SK-N-SH (cell line): ENCODE measurements at regions not wholly inside any gene's neighbourhood (a gene's known extent, or its start where the extent isn't known, plus 50 kb on each side); places are given as distances from the start of the nearest gene placed in this dataset.

Experiments used
- CTCF ChIA-PET: fragments of 300-600, 350-600 bp; formaldehyde crosslinking; extraction: SDS; loops from one replicate; lab custom pipeline; 2021; lab: Yijun Ruan, JAX
- POLR2A ChIA-PET: fragments of 350-600 bp; sonication (Branson Sonifier 250); formaldehyde crosslinking; extraction: SDS; loops from one replicate; lab custom pipeline; 2020; ENCODE audit warnings: antibody characterized with exemption, inconsistent platforms; lab: Yijun Ruan, JAX
- DNase-seq: peaks from one replicate; pipeline ENCODE4 v3.0.0; 2012
- H2AFZ ChIP-seq: fragments of 200-600 bp; sonication (generic); 2 replicates; pipeline ENCODE4 v1.8.1; 2016; ENCODE audit warnings: antibody characterized with exemption, mild to moderate bottlenecking, low read depth
- H3F3A ChIP-seq: fragments of 200-600 bp; sonication (generic); replicated peaks from 2 replicates; pipeline ENCODE3; 2016; ENCODE audit warnings: antibody characterized with exemption, mild to moderate bottlenecking; ENCODE audit not compliant: insufficient read depth
- H3K27ac ChIP-seq, 2 experiments: fragments of 200-500 bp in 1 of 2; fragments of 200-600 bp in 1 of 2; sonication (Bioruptor generic) in 1 of 2; sonication (generic), shearing (Covaris generic) in 1 of 2; 2 replicates each; pipeline versions ENCODE4 v1.5.1 to v1.6.1; 2014 to 2016; ENCODE audit warnings: low read depth in 2 of 2, inconsistent platforms in 1 of 2, low read length in 1 of 2, mild to moderate bottlenecking in 1 of 2, mixed read lengths in 1 of 2
- H3K27me3 ChIP-seq: fragments of 200-600 bp; sonication (generic), shearing (Covaris generic); 2 replicates; pipeline ENCODE4 v1.6.1; 2016; ENCODE audit warnings: mixed run types; ENCODE audit not compliant: insufficient read depth
- H3K36me3 ChIP-seq, 2 experiments: fragments of 200-500 bp in 1 of 2; fragments of 200-600 bp in 1 of 2; sonication (Bioruptor generic) in 1 of 2; sonication (generic) in 1 of 2; replicated peaks in 1 of 2; 2 replicates each; pipeline versions ENCODE3 to v1.5.1; 2014 to 2016; ENCODE audit warnings: low read length in 1 of 2, mild to moderate bottlenecking in 1 of 2; ENCODE audit not compliant: insufficient read depth in 2 of 2, control insufficient read depth in 1 of 2
- H3K4me1 ChIP-seq, 2 experiments: fragments of 200-500 bp in 1 of 2; fragments of 200-600 bp in 1 of 2; sonication (Bioruptor generic) in 1 of 2; sonication (generic), shearing (Covaris generic) in 1 of 2; 2 replicates each; pipeline versions ENCODE4 v1.5.1 to v1.6.1; 2014 to 2016; ENCODE audit warnings: low read depth in 1 of 2, low read length in 1 of 2, mixed run types in 1 of 2; ENCODE audit not compliant: insufficient read depth in 2 of 2, control insufficient read depth in 1 of 2
- H3K4me2 ChIP-seq: fragments of 200-600 bp; sonication (generic), shearing (Covaris generic); 2 replicates; pipeline ENCODE4 v1.6.1; 2017; ENCODE audit warnings: mixed run types
- H3K4me3 ChIP-seq, 2 experiments: fragments of 200-500 bp in 1 of 2; fragments of 200-600 bp in 1 of 2; sonication (Bioruptor generic) in 1 of 2; sonication (generic), shearing (Covaris generic) in 1 of 2; 2 replicates each; pipeline versions ENCODE4 v1.5.1 to v1.8.1; 2014 to 2016; ENCODE audit warnings: low read depth in 2 of 2, inconsistent platforms in 1 of 2, low read length in 1 of 2, mild to moderate bottlenecking in 1 of 2, mixed read lengths in 1 of 2, moderate library complexity in 1 of 2
- H3K79me2 ChIP-seq: fragments of 200-600 bp; sonication (generic); 2 replicates; pipeline ENCODE4 v1.8.1; 2017; ENCODE audit warnings: mild to moderate bottlenecking; ENCODE audit not compliant: insufficient read depth
- H3K9ac ChIP-seq: fragments of 200-600 bp; sonication (generic); 2 replicates; pipeline ENCODE4 v1.6.1; 2017; ENCODE audit warnings: mixed run types
- H3K9me2 ChIP-seq: fragments of 200-600 bp; sonication (generic); 2 replicates; pipeline ENCODE4 v1.6.1; 2017; ENCODE audit warnings: mixed run types
- H3K9me3 ChIP-seq: fragments of 200-600 bp; sonication (generic); 2 replicates; pipeline ENCODE4 v1.6.1; 2017; ENCODE audit warnings: mixed run types, mild to moderate bottlenecking, moderate library complexity
- H4K20me1 ChIP-seq: fragments of 200-600 bp; sonication (generic); 2 replicates; pipeline ENCODE4 v1.6.1; 2017; ENCODE audit warnings: mild to moderate bottlenecking, mixed run types; ENCODE audit not compliant: insufficient read depth
- CHD2 ChIP-seq: fragments of 150-350 bp; IDR thresholded peaks from 2 replicates; pipeline ENCODE4 v1.6.1; 2018; ENCODE audit warnings: low read length; ENCODE audit not compliant: partially characterized antibody
- EZH2phosphoT487 ChIP-seq: fragments of 200-600 bp; sonication (generic); IDR thresholded peaks from 2 replicates; pipeline ENCODE4 v1.6.1; 2017; ENCODE audit warnings: low read depth, mixed run types, mild to moderate bottlenecking, antibody characterized with exemption, moderate library complexity, borderline replicate concordance
- FOSL2 ChIP-seq: IDR thresholded peaks from 2 replicates; pipeline ENCODE4 v1.4.0; 2012; ENCODE audit warnings: low read depth, mild to moderate bottlenecking, moderate library complexity, borderline replicate concordance
- FOXJ3 ChIP-seq: sonication (generic); formaldehyde crosslinking; IDR thresholded peaks from 2 replicates; pipeline ENCODE4 v1.5.1; 2020; ENCODE audit warnings: mild to moderate bottlenecking, missing genetic modification reagents
- MEF2A ChIP-seq: IDR thresholded peaks from 2 replicates; pipeline ENCODE4 v1.4.0; 2012; ENCODE audit warnings: low read depth, borderline replicate concordance
- RAD21 ChIP-seq: IDR thresholded peaks from 2 replicates; pipeline ENCODE4 v1.6.1; 2012; ENCODE audit warnings: mild to moderate bottlenecking, low read length
- RCOR1 ChIP-seq: fragments of 150-350 bp; IDR thresholded peaks from 2 replicates; pipeline ENCODE4 v1.6.1; 2017; ENCODE audit warnings: antibody characterized with exemption, low read length
- RFX5 ChIP-seq: IDR thresholded peaks from 2 replicates; pipeline ENCODE4 v1.6.1; 2012; ENCODE audit warnings: mild to moderate bottlenecking, improper control_type of control experiment, low read length
- SIN3A ChIP-seq: IDR thresholded peaks from 2 replicates; pipeline ENCODE4 v1.6.1; 2012; ENCODE audit warnings: low read depth, mild to moderate bottlenecking, low read length, moderate library complexity, borderline replicate concordance
- TCF12 ChIP-seq: IDR thresholded peaks from 2 replicates; pipeline ENCODE4 v1.4.0; 2012
- WGBS: methylation state at CpG from one replicate; pipeline ENCODE4 v1.1.6; 2017; ENCODE audit warnings: low lambda C conversion rate; 5-methylcytosine and 5-hydroxymethylcytosine counted together
- TF ChIP-seq, protein P1 (sequence below): IDR thresholded peaks from 2 replicates; pipeline ENCODE4 v1.4.0; 2012; ENCODE audit warnings: low read depth, borderline replicate concordance
- TF ChIP-seq, protein P2 (sequence below): IDR thresholded peaks from 2 replicates; pipeline ENCODE4 v1.6.1; 2012; ENCODE audit warnings: mild to moderate bottlenecking, low read depth, low read length, moderate library complexity
- TF ChIP-seq, protein P3 (sequence below): IDR thresholded peaks from 2 replicates; pipeline ENCODE4; 2012
- TF ChIP-seq, protein P4 (sequence below): fragments of 200-600 bp; sonication (generic); IDR thresholded peaks from 2 replicates; pipeline ENCODE4 v1.6.1; 2017; ENCODE audit warnings: antibody characterized with exemption, mild to moderate bottlenecking, moderate library complexity

DNA sequence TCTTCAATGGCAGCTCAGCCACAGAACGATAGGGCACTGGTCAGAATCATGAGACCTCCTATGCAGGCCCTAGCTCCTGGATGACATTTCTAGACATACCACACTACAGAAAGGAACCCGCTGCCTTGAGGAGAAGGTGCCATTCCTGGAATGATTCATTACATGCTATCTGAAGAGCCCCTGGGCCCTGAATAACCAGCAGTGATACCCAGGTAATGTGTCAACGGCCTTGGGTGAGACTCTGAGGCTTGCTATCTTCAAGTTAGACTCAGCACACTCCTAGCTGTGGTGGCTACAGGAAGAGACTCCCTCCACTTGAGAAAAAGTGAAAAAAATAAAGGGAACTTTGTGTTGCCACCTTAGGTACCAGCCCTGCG is 161.2 kb upstream of the GRIA4 start:
- Histone ChIP-seq H3K4me3 (no peak overlapping the region), H3K36me3 (no peaks in the 10 kb centered on the region), H3K9ac (no peak overlapping the region), H3K9me3 (no peaks in the 10 kb centered on the region), H4K20me1 (no peaks in the 10 kb centered on the region), H3K9me2 (no peaks in the 10 kb centered on the region), H3F3A (peaks cover 3% of the 10 kb centered on the region), H3K4me1 (no peaks in the 10 kb centered on the region), H3K4me2 (no peak overlapping the region), H3K79me2 (no peaks in the 10 kb centered on the region), H3K27me3 (no peaks in the 10 kb centered on the region), H3K27ac (no peak overlapping the region), H2AFZ (no peak overlapping the region)
- TF ChIP-seq FOSL2 (no peak), RAD21 (no peak), TCF12 (no peak), SIN3A (no peak), RCOR1 (no peak), EZH2phosphoT487 (no peak), MEF2A (no peak), RFX5 (no peak), FOXJ3 (CRISPR knock-in tag) (no peak), CHD2 (no peak)
- TF ChIP-seq, protein P1, sequence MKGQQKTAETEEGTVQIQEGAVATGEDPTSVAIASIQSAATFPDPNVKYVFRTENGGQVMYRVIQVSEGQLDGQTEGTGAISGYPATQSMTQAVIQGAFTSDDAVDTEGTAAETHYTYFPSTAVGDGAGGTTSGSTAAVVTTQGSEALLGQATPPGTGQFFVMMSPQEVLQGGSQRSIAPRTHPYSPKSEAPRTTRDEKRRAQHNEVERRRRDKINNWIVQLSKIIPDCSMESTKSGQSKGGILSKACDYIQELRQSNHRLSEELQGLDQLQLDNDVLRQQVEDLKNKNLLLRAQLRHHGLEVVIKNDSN, result no peak
- TF ChIP-seq, protein P2, sequence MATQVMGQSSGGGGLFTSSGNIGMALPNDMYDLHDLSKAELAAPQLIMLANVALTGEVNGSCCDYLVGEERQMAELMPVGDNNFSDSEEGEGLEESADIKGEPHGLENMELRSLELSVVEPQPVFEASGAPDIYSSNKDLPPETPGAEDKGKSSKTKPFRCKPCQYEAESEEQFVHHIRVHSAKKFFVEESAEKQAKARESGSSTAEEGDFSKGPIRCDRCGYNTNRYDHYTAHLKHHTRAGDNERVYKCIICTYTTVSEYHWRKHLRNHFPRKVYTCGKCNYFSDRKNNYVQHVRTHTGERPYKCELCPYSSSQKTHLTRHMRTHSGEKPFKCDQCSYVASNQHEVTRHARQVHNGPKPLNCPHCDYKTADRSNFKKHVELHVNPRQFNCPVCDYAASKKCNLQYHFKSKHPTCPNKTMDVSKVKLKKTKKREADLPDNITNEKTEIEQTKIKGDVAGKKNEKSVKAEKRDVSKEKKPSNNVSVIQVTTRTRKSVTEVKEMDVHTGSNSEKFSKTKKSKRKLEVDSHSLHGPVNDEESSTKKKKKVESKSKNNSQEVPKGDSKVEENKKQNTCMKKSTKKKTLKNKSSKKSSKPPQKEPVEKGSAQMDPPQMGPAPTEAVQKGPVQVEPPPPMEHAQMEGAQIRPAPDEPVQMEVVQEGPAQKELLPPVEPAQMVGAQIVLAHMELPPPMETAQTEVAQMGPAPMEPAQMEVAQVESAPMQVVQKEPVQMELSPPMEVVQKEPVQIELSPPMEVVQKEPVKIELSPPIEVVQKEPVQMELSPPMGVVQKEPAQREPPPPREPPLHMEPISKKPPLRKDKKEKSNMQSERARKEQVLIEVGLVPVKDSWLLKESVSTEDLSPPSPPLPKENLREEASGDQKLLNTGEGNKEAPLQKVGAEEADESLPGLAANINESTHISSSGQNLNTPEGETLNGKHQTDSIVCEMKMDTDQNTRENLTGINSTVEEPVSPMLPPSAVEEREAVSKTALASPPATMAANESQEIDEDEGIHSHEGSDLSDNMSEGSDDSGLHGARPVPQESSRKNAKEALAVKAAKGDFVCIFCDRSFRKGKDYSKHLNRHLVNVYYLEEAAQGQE, result no peak
- TF ChIP-seq, protein P3, sequence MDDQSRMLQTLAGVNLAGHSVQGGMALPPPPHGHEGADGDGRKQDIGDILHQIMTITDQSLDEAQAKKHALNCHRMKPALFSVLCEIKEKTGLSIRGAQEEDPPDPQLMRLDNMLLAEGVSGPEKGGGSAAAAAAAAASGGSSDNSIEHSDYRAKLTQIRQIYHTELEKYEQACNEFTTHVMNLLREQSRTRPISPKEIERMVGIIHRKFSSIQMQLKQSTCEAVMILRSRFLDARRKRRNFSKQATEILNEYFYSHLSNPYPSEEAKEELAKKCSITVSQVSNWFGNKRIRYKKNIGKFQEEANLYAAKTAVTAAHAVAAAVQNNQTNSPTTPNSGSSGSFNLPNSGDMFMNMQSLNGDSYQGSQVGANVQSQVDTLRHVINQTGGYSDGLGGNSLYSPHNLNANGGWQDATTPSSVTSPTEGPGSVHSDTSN, result no peak
- TF ChIP-seq, protein P4, sequence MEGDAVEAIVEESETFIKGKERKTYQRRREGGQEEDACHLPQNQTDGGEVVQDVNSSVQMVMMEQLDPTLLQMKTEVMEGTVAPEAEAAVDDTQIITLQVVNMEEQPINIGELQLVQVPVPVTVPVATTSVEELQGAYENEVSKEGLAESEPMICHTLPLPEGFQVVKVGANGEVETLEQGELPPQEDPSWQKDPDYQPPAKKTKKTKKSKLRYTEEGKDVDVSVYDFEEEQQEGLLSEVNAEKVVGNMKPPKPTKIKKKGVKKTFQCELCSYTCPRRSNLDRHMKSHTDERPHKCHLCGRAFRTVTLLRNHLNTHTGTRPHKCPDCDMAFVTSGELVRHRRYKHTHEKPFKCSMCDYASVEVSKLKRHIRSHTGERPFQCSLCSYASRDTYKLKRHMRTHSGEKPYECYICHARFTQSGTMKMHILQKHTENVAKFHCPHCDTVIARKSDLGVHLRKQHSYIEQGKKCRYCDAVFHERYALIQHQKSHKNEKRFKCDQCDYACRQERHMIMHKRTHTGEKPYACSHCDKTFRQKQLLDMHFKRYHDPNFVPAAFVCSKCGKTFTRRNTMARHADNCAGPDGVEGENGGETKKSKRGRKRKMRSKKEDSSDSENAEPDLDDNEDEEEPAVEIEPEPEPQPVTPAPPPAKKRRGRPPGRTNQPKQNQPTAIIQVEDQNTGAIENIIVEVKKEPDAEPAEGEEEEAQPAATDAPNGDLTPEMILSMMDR, result no peak
- WGBS, result 41% methylated on average over 4 of the region's 4 CpGs
- ChIA-PET POLR2A (no interaction called here), CTCF (no interaction called here)
- no peak for DNase-seq
